GM12892 (cell line): ENCODE measurements at regions not wholly inside any gene's neighbourhood (a gene's known extent, or its start where the extent isn't known, plus 50 kb on each side); places are given as distances from the start of the nearest gene placed in this dataset.
"Not testable (repeated sequence)": the region's sequence is repeated elsewhere in the genome, so short reads cannot be mapped to it uniquely, and the experiment has no call there.

Experiments used
- DNase-seq: peaks from one replicate; pipeline ENCODE4 v3.0.0; 2011; ENCODE audit not compliant: insufficient read length
- FAIRE-seq: peaks from 2 replicates; lab custom pipeline; 2011; peaks lifted over from hg19 to GRCh38; lab: Jason Lieb, UNC
- POLR2A ChIP-seq: IDR thresholded peaks from 2 replicates; pipeline ENCODE4 v1.6.1; 2011; ENCODE audit warnings: low read depth, low read length, control low read depth
- POLR2AphosphoS5 ChIP-seq: IDR thresholded peaks from 2 replicates; pipeline ENCODE4 v1.6.1; 2011; ENCODE audit warnings: low read depth, low read length, control low read depth
- TAF1 ChIP-seq: IDR thresholded peaks from 2 replicates; pipeline ENCODE4 v1.6.1; 2011; ENCODE audit warnings: low read depth, mild to moderate bottlenecking, control low read depth, low read length, borderline replicate concordance

- no peak for FAIRE-seq
- no peak for TF ChIP-seq POLR2A
- no peak for TF ChIP-seq POLR2AphosphoS5
- TF ChIP-seq TAF1 = no peak
- DNase-seq = no peak
Observed at GRCh38 chr15:79738143-79738542, 158.7 kb downstream of the MTHFS start.

GRCh38 chr15:79740561-79740960, 156.3 kb downstream of the MTHFS start:
- no peak for FAIRE-seq
- TF ChIP-seq POLR2A (no peak), TAF1 (no peak), POLR2AphosphoS5 (no peak)
- no peak for DNase-seq

GRCh38 chr15:79743032-79743431, 153.8 kb downstream of the MTHFS start:
- no peak for DNase-seq
- FAIRE-seq = no peak
- no peak for TF ChIP-seq POLR2A
- TF ChIP-seq TAF1 = no peak
- no peak for TF ChIP-seq POLR2AphosphoS5

GRCh38 chr15:79744485-79744884, 152.3 kb downstream of the MTHFS start:
- not testable (repeated sequence) for FAIRE-seq, DNase-seq

- FAIRE-seq = no peak
- no peak for TF ChIP-seq POLR2AphosphoS5
- no peak for TF ChIP-seq POLR2A
- TF ChIP-seq TAF1 = no peak
- no peak for DNase-seq
Observed at GRCh38 chr15:79756365-79756764, 140.4 kb downstream of the MTHFS start.

- DNase-seq (no peak), FAIRE-seq (no peak)
- TF ChIP-seq POLR2AphosphoS5 = no peak
Observed at GRCh38 chr15:79765081-79765480, 131.7 kb downstream of the MTHFS start.

- DNase-seq (no peak), FAIRE-seq (no peak)
- TF ChIP-seq TAF1 = no peak
- no peak for TF ChIP-seq POLR2A
- TF ChIP-seq POLR2AphosphoS5 = no peak
Observed at GRCh38 chr15:79769069-79769481, 127.7 kb downstream of the MTHFS start.

- FAIRE-seq = peak; percentile 48
- TF ChIP-seq POLR2A = no peak
- TF ChIP-seq POLR2AphosphoS5 = no peak
- TF ChIP-seq TAF1 = no peak
- no peak for DNase-seq
Observed at GRCh38 chr15:79769933-79770759, 126.7 kb downstream of the MTHFS start.

GRCh38 chr15:79773128-79773527, 123.7 kb downstream of the MTHFS start:
- DNase-seq (no peak), FAIRE-seq (no peak)
- TF ChIP-seq POLR2A (no peak), TAF1 (no peak), POLR2AphosphoS5 (no peak)

- DNase-seq = no peak
- no peak for TF ChIP-seq POLR2AphosphoS5
- TF ChIP-seq TAF1 = no peak
- no peak for TF ChIP-seq POLR2A
- FAIRE-seq = no peak
Observed at GRCh38 chr15:79775821-79776220, 121.0 kb downstream of the MTHFS start.

- no peak for DNase-seq
- no peak for TF ChIP-seq TAF1
- TF ChIP-seq POLR2AphosphoS5 = no peak
- no peak for TF ChIP-seq POLR2A
- no peak for FAIRE-seq
Observed at GRCh38 chr15:79777916-79778315, 118.9 kb downstream of the MTHFS start.

GRCh38 chr15:79778378-79778990, 118.3 kb downstream of the MTHFS start:
- FAIRE-seq (no peak), DNase-seq (no peak)
- no peak for TF ChIP-seq TAF1
- no peak for TF ChIP-seq POLR2AphosphoS5
- TF ChIP-seq POLR2A = no peak

- DNase-seq (no peak), FAIRE-seq (peak; percentile 88)
- TF ChIP-seq TAF1 (no peak), POLR2AphosphoS5 (no peak), POLR2A (no peak)
Observed at GRCh38 chr15:79779746-79780145, 117.1 kb downstream of the MTHFS start.

- DNase-seq, FAIRE-seq: not testable (repeated sequence)
Observed at GRCh38 chr15:79782307-79782706, 114.5 kb downstream of the MTHFS start.
